HepG2 (cell line): ENCODE measurements at regions not wholly inside any gene's neighbourhood (a gene's known extent, or its start where the extent isn't known, plus 50 kb on each side); places are given as distances from the start of the nearest gene placed in this dataset.
A peak's percentile ranks its signal among the peaks of the same experiment; 100 is the strongest.

Source experiments
- ETV6 ChIP-seq: sonication (generic); formaldehyde crosslinking; conservative IDR thresholded peaks from 2 replicates; pipeline ENCODE4 v1.4.0; 2020; ENCODE audit warnings: missing genetic modification reagents
- HMGXB3 ChIP-seq: sonication (generic); formaldehyde crosslinking; IDR thresholded peaks from 2 replicates; pipeline ENCODE4 v1.4.0; 2020; ENCODE audit warnings: missing genetic modification reagents, borderline replicate concordance
- KLF15 ChIP-seq: sonication (generic); formaldehyde crosslinking; IDR thresholded peaks from 2 replicates; pipeline ENCODE4 v1.8.1; 2023; ENCODE audit warnings: borderline replicate concordance, mild to moderate bottlenecking, inconsistent platforms, missing genetic modification reagents, mixed read lengths
- ZBED4 ChIP-seq: sonication (generic); formaldehyde crosslinking; IDR thresholded peaks from 2 replicates; pipeline ENCODE4 v1.4.0; 2020; ENCODE audit warnings: missing genetic modification reagents, borderline replicate concordance
- ZFP36L2 ChIP-seq: sonication (generic); formaldehyde crosslinking; IDR thresholded peaks from 2 replicates; pipeline ENCODE4 v1.4.0; 2020; ENCODE audit warnings: missing genetic modification reagents
- ZFP82 ChIP-seq: sonication (generic); formaldehyde crosslinking; IDR thresholded peaks from 2 replicates; pipeline ENCODE4 v1.5.1; 2020; ENCODE audit warnings: mild to moderate bottlenecking, missing genetic modification reagents, borderline replicate concordance
- ZNF460 ChIP-seq: sonication (generic); formaldehyde crosslinking; IDR thresholded peaks from 2 replicates; pipeline ENCODE4 v1.5.1; 2020; ENCODE audit warnings: missing genetic modification reagents, mild to moderate bottlenecking, borderline replicate concordance
- ZSCAN25 ChIP-seq: sonication (generic); formaldehyde crosslinking; IDR thresholded peaks from 2 replicates; pipeline ENCODE4 v1.8.0; 2022; ENCODE audit warnings: mild to moderate bottlenecking, missing genetic modification reagents
- TF ChIP-seq, protein P1 (sequence below): sonication (generic); formaldehyde crosslinking; conservative IDR thresholded peaks from 2 replicates; pipeline ENCODE4 v1.4.0; 2020; ENCODE audit warnings: mild to moderate bottlenecking, missing genetic modification reagents, moderate library complexity
- TF ChIP-seq, protein P2 (sequence below): sonication (generic); formaldehyde crosslinking; IDR thresholded peaks from 2 replicates; pipeline ENCODE4 v1.5.1; 2020; ENCODE audit warnings: mild to moderate bottlenecking, missing genetic modification reagents, borderline replicate concordance

- TF ChIP-seq, protein P1, sequence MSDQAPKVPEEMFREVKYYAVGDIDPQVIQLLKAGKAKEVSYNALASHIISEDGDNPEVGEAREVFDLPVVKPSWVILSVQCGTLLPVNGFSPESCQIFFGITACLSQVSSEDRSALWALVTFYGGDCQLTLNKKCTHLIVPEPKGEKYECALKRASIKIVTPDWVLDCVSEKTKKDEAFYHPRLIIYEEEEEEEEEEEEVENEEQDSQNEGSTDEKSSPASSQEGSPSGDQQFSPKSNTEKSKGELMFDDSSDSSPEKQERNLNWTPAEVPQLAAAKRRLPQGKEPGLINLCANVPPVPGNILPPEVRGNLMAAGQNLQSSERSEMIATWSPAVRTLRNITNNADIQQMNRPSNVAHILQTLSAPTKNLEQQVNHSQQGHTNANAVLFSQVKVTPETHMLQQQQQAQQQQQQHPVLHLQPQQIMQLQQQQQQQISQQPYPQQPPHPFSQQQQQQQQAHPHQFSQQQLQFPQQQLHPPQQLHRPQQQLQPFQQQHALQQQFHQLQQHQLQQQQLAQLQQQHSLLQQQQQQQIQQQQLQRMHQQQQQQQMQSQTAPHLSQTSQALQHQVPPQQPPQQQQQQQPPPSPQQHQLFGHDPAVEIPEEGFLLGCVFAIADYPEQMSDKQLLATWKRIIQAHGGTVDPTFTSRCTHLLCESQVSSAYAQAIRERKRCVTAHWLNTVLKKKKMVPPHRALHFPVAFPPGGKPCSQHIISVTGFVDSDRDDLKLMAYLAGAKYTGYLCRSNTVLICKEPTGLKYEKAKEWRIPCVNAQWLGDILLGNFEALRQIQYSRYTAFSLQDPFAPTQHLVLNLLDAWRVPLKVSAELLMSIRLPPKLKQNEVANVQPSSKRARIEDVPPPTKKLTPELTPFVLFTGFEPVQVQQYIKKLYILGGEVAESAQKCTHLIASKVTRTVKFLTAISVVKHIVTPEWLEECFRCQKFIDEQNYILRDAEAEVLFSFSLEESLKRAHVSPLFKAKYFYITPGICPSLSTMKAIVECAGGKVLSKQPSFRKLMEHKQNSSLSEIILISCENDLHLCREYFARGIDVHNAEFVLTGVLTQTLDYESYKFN (CRISPR knock-in tag) = peak; percentile 98
- 0 out of 2 replicates have a peak, but pooled peaks have one; percentile 26 for TF ChIP-seq ZBED4 (CRISPR knock-in tag)
- peak; percentile 49; the same call in 1 of the 2 replicates for TF ChIP-seq HMGXB3
- peak; percentile 100 for TF ChIP-seq ZSCAN25 (CRISPR knock-in tag)
- TF ChIP-seq ZFP82 (CRISPR knock-in tag) = 0 out of 2 replicates have a peak, but pooled peaks have one; percentile 47
- peak; percentile 7; the same call in 1 of the 2 replicates for TF ChIP-seq ETV6 (CRISPR knock-in tag)
- no peak for TF ChIP-seq KLF15 (CRISPR knock-in tag)
- TF ChIP-seq ZFP36L2 (CRISPR knock-in tag) = no peak
- TF ChIP-seq, protein P2, sequence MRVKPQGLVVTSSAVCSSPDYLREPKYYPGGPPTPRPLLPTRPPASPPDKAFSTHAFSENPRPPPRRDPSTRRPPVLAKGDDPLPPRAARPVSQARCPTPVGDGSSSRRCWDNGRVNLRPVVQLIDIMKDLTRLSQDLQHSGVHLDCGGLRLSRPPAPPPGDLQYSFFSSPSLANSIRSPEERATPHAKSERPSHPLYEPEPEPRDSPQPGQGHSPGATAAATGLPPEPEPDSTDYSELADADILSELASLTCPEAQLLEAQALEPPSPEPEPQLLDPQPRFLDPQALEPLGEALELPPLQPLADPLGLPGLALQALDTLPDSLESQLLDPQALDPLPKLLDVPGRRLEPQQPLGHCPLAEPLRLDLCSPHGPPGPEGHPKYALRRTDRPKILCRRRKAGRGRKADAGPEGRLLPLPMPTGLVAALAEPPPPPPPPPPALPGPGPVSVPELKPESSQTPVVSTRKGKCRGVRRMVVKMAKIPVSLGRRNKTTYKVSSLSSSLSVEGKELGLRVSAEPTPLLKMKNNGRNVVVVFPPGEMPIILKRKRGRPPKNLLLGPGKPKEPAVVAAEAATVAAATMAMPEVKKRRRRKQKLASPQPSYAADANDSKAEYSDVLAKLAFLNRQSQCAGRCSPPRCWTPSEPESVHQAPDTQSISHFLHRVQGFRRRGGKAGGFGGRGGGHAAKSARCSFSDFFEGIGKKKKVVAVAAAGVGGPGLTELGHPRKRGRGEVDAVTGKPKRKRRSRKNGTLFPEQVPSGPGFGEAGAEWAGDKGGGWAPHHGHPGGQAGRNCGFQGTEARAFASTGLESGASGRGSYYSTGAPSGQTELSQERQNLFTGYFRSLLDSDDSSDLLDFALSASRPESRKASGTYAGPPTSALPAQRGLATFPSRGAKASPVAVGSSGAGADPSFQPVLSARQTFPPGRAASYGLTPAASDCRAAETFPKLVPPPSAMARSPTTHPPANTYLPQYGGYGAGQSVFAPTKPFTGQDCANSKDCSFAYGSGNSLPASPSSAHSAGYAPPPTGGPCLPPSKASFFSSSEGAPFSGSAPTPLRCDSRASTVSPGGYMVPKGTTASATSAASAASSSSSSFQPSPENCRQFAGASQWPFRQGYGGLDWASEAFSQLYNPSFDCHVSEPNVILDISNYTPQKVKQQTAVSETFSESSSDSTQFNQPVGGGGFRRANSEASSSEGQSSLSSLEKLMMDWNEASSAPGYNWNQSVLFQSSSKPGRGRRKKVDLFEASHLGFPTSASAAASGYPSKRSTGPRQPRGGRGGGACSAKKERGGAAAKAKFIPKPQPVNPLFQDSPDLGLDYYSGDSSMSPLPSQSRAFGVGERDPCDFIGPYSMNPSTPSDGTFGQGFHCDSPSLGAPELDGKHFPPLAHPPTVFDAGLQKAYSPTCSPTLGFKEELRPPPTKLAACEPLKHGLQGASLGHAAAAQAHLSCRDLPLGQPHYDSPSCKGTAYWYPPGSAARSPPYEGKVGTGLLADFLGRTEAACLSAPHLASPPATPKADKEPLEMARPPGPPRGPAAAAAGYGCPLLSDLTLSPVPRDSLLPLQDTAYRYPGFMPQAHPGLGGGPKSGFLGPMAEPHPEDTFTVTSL (CRISPR knock-in tag) = no peak; the same call in 1 of the 2 replicates
- peak; percentile 76; the same call in 1 of the 2 replicates for TF ChIP-seq ZNF460
These were observed 103.7 kb upstream of the ZMIZ1 start (continued) for GRCh38 chr10:78964952-78965633.
